Common myeloid progenitor, CD34-positive (primary cell): ENCODE measurements at regions not wholly inside any gene's neighbourhood (a gene's known extent, or its start where the extent isn't known, plus 50 kb on each side); places are given as distances from the start of the nearest gene placed in this dataset.

Source experiments
- CTCF ChIA-PET: fragments of 350-600 bp; sonication (Branson Sonifier 250); formaldehyde crosslinking; loops from one replicate; lab custom pipeline; 2021; ENCODE audit warnings: antibody characterized with exemption; lab: Charles Lee
- POLR2A ChIA-PET: fragments of 350-600 bp; sonication (Branson Sonifier 250); formaldehyde crosslinking; loops from one replicate; lab custom pipeline; 2021; ENCODE audit warnings: antibody characterized with exemption; lab: Charles Lee
- DNase-seq, 3 donors: peaks; one replicate each; pipeline versions ENCODE4 v3.0.0 to v3.0.0-alpha.2; 2013
- H3K27ac ChIP-seq, 2 experiments: 1 replicate in 1 of 2; 2 replicates in 1 of 2; pipeline ENCODE4 v1.7.0; 2013; ENCODE audit warnings: inconsistent platforms in 2 of 2, low read length in 2 of 2, mild to moderate bottlenecking in 2 of 2, low read depth in 1 of 2, moderate library complexity in 1 of 2; ENCODE audit not compliant: severe bottlenecking in 2 of 2, insufficient read depth in 1 of 2, poor library complexity in 1 of 2
- H3K27me3 ChIP-seq, 5 experiments: replicated peaks in 2 of 5; 1 replicate in 3 of 5; 2 replicates in 2 of 5; pipeline versions ENCODE4 v1.6.1 to v1.7.0; 2013; ENCODE audit warnings: low read length in 4 of 5, mild to moderate bottlenecking in 2 of 5, moderate library complexity in 2 of 5, inconsistent platforms in 1 of 5; ENCODE audit not compliant: insufficient read depth in 5 of 5, control insufficient read depth in 4 of 5
- H3K36me3 ChIP-seq, 4 experiments: 1 replicate in 2 of 4; 2 replicates in 2 of 4; pipeline versions ENCODE4 v1.6.1 to v1.7.0; 2013; ENCODE audit warnings: low read length in 3 of 4, control low read depth in 1 of 4, mild to moderate bottlenecking in 1 of 4; ENCODE audit not compliant: control insufficient read depth in 4 of 4, insufficient read depth in 4 of 4
- H3K4me1 ChIP-seq, 4 experiments: 1 replicate in 3 of 4; 2 replicates in 1 of 4; pipeline versions ENCODE4 v1.6.1 to v1.7.1; 2013; ENCODE audit warnings: low read length in 3 of 4, mild to moderate bottlenecking in 3 of 4, control low read depth in 1 of 4, inconsistent platforms in 1 of 4, moderate library complexity in 1 of 4; ENCODE audit not compliant: control insufficient read depth in 4 of 4, insufficient read depth in 4 of 4; ENCODE audit errors: control extremely low read depth in 1 of 4
- H3K4me3 ChIP-seq, 7 experiments: 1 replicate in 4 of 7; 2 replicates in 3 of 7; pipeline versions ENCODE4 v1.5.1 to v1.7.0; 2013; ENCODE audit warnings: mild to moderate bottlenecking in 7 of 7, low read length in 6 of 7, moderate library complexity in 6 of 7, inconsistent platforms in 2 of 7, low read depth in 2 of 7, control low read depth in 1 of 7; ENCODE audit not compliant: insufficient read depth in 4 of 7, control insufficient read depth in 1 of 7; ENCODE audit errors: extremely low read depth in 1 of 7
- H3K9me3 ChIP-seq, 5 experiments: 1 replicate in 4 of 5; 2 replicates in 1 of 5; pipeline versions ENCODE4 v1.6.1 to v1.7.1; 2013; ENCODE audit warnings: low read length in 4 of 5, mild to moderate bottlenecking in 2 of 5, inconsistent platforms in 1 of 5, low read depth in 1 of 5, moderate library complexity in 1 of 5; ENCODE audit not compliant: control insufficient read depth in 4 of 5, insufficient read depth in 2 of 5; ENCODE audit errors: control extremely low read depth in 1 of 5
- WGBS: methylation state at CpG from one replicate; pipeline ENCODE4 v1.1.5; 2013; ENCODE audit not compliant: insufficient coverage; 5-methylcytosine and 5-hydroxymethylcytosine counted together

DNA sequence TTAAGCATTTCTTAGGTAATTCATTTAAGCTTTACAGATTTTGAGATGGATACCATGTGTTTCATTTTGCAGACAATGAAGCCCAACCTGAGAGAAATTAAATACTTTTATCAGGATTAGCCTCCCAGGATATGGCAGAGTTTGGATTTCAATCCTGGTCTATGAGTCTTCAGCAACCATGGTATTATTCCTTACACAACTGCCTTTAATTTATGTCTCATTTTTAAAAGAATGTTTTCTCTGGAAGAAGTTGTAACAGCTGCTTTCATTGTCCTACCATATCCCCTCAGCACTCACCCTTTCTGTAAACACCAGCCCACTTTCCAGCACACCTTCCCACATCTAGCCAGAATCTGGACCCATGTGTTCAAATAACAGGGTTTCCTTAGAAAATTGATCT lies 863.7 kb upstream of the VRK2 start:
- no peaks in the 10 kb centered on the region for H3K9me3 ChIP-seq
- ChIA-PET CTCF (no interaction called here), POLR2A (no interaction called here)
- no peak for DNase-seq
- no peaks in the 10 kb centered on the region for H3K27me3 ChIP-seq
- H3K36me3 ChIP-seq, result no peaks in the 10 kb centered on the region
- H3K4me1 ChIP-seq, result no peaks in the 10 kb centered on the region
- H3K4me3 ChIP-seq, result no peak overlapping the region
- no peak overlapping the region for H3K27ac ChIP-seq

- ChIA-PET POLR2A (no interaction called here), CTCF (no interaction called here)
- Histone ChIP-seq H3K4me3 (no peak overlapping the region), H3K4me1 (no peaks in the 10 kb centered on the region), H3K27me3 (no peaks in the 10 kb centered on the region), H3K9me3 (no peaks in the 10 kb centered on the region), H3K36me3 (no peaks in the 10 kb centered on the region), H3K27ac (no peak overlapping the region)
- WGBS, result 92% methylated on average over 2 of the region's 3 CpGs
- DNase-seq, result no peak
These were observed 861.0 kb upstream of the VRK2 start for GRCh38 chr2:57185568-57185967.

- Histone ChIP-seq H3K4me1 (no peaks in the 10 kb centered on the region), H3K9me3 (no peaks in the 10 kb centered on the region), H3K36me3 (no peaks in the 10 kb centered on the region), H3K4me3 (no peak overlapping the region), H3K27ac (no peak overlapping the region), H3K27me3 (no peaks in the 10 kb centered on the region)
- 100% methylated on average over 1 of the region's 2 CpGs for WGBS
- peak in 1 of 3 donors; percentile 4 for DNase-seq
- ChIA-PET POLR2A (no interaction called here), CTCF (no interaction called here)
These were observed 856.6 kb upstream of the VRK2 start for GRCh38 chr2:57190007-57190406.

- 90% methylated on average over 2 of the region's 3 CpGs for WGBS
These were observed 846.9 kb upstream of the VRK2 start for GRCh38 chr2:57199663-57200062.

DNA sequence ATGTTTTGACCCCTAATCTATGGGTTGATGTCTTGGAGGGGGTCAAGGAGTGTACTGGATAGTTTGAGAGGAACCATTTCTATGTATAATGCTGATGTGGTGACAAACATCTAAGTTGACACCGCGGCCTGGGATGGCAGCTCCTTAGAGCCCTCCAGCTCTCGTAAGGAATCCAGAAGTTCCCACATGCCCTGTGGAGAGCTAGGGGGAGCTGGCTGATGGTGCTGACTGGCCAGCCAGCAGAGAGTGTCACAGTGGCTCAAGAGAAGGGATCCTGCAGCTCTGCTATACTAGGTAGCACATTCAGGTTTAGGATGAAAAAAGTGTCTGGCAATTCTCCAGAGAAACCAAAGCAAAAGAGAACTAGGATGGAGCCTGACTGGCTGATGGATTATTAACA lies 842.2 kb upstream of the VRK2 start:
- H3K27me3 ChIP-seq, result no peaks in the 10 kb centered on the region
- H3K4me1 ChIP-seq, result no peaks in the 10 kb centered on the region
- CTCF ChIA-PET, result no interaction called here
- H3K27ac ChIP-seq, result no peak overlapping the region
- no peak overlapping the region for H3K4me3 ChIP-seq
- WGBS, result 55% methylated on average over 3 of the region's 3 CpGs
- H3K36me3 ChIP-seq, result no peaks in the 10 kb centered on the region
- POLR2A ChIA-PET, result no interaction called here
- DNase-seq, result no peak
- no peaks in the 10 kb centered on the region for H3K9me3 ChIP-seq

More at GRCh38 chr2:57199663-57200062, 846.9 kb upstream of the VRK2 start:
- ChIA-PET CTCF (no interaction called here), POLR2A (interaction anchor here (0.6 kb wide), 1 partner anchor 12 kb away, joined by 3 read pairs; no protein-coding TSS in a partner anchor)
- Histone ChIP-seq H3K9me3 (no peaks in the 10 kb centered on the region), H3K36me3 (no peaks in the 10 kb centered on the region), H3K4me3 (no peak overlapping the region), H3K27me3 (no peaks in the 10 kb centered on the region), H3K4me1 (no peaks in the 10 kb centered on the region), H3K27ac (no peak overlapping the region)
- DNase-seq, result no peak

DNA sequence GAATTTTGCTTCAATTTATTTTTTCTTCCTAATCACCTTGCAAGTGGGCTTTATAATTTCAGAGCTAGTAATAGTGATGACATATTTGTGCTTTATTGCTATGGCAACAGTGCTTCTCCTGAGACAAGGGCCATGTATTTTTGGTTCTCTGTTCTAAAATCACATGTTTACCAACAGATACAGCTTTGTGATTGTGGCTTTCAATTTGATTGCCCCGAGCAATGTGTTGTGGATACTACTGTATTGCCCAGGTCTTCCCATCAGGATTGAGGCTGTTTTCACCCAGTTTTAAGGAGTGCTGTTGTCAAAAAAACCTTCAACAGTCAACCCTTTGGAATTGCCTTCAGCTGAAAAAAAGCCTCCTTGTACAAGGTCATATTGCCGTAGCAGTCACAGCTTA lies 841.4 kb upstream of the VRK2 start:
- Histone ChIP-seq H3K9me3 (no peaks in the 10 kb centered on the region), H3K4me1 (no peaks in the 10 kb centered on the region), H3K36me3 (no peaks in the 10 kb centered on the region), H3K27ac (no peak overlapping the region), H3K27me3 (no peaks in the 10 kb centered on the region), H3K4me3 (no peak overlapping the region)
- CTCF ChIA-PET, result no interaction called here
- no peak for DNase-seq
- 100% methylated on average over 2 of the region's 2 CpGs for WGBS
- POLR2A ChIA-PET, result no interaction called here

DNA sequence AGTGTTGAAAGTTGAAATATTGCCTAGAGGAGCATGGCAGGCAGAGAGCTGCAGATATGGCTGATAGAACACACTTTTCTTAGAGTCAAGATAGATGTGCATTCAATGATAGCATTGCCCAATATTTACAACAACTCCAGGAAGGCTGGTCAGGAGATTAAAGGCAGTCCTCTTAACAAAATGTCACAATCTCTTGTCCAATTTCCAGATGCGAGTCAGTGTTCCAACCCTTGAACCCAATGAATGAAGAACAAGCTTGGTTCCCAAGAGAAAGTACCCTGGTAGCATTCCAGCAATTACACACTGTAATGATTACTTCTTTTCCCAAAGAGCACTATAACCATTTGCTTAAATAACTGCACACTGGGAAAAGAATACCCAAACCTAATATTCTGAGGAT lies 839.4 kb upstream of the VRK2 start:
- CTCF ChIA-PET, result no interaction called here

More for the DNA sequence above, 839.4 kb upstream of the VRK2 start:
- Histone ChIP-seq H3K9me3 (no peaks in the 10 kb centered on the region), H3K4me1 (no peaks in the 10 kb centered on the region), H3K36me3 (no peaks in the 10 kb centered on the region), H3K27ac (no peak overlapping the region), H3K4me3 (no peak overlapping the region), H3K27me3 (no peaks in the 10 kb centered on the region)
- no peak for DNase-seq
- POLR2A ChIA-PET, result no interaction called here
- 57% methylated on average over 1 of the region's 1 CpG for WGBS
